NCI-H82 (cell line): ENCODE measurements at regions not wholly inside any gene's neighbourhood (a gene's known extent, or its start where the extent isn't known, plus 50 kb on each side); places are given as distances from the start of the nearest gene placed in this dataset.

Experiments used
- DNase-seq: peaks from one replicate; lab custom pipeline; 2025; lab: John Stamatoyannopoulos, UW

DNA sequence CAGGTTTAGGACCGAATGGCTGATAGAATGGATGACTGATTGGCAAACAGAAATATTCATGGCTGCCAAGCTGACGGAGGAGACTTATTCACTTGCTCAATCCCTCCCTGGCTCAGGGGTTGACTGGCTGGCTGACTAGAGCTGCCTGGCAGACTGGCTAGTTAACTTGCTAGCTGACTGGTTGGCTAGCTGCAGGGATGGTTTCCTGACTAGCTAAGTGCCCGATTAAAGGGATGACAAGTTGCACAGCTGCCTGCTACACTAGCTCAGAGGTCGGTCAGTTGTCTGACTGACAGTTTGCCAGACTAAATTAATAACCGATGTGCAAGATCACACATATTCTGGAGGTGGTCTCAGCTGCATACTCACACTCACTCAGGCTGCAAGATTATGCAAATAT, 1208.4 kb upstream of the CDH8 start:
- DNase-seq = peak; percentile 5

DNA sequence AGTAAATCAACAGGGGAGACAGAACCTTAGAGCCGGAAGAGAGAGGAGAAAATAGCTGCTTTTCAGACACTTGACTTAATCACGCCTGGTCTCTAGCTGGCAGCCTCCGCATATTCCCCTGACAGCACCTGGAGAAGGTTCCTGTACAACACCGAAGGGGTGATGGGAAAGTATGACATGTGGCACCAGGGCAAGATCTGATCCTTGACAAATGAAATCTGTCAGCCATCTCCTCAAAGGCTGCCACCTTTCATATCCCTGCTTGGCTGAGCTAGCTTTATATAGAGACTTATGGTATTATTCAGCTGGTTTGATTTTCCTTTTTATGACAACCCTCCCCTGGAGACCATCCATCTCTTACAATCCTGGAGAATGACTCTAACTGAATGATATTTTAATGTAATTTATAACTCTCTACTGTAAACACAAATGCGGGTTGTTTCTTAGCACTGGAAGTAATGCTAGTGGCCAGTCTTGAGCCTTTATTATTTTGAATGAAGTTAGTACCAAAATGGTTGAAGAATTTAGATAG, 1205.3 kb upstream of the CDH8 start:
- DNase-seq = no peak

DNA sequence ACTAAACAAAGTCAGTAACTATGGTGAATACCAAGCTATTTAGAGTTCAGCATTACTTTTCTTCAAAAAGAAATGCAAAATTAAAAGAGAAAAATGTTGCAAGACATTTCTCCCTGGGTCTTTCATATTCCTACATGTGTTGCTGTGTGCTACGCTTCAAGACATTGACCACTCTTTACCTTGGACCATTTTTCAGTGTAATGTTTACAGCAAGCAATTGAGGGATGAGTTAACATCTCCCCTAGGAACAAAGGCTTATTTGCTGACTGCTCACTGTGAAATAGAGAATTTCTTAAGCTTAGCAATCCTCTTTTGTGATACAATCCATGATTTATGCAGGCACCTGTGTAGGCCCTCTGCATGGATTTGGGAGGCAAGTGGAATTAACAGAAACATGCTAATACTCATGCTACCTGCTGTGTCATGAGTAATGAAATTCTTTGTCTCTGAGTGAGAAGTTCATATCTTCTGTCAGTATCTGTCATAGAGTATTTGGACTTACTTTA, 1202.9 kb upstream of the CDH8 start:
- DNase-seq = peak; percentile 0

DNA sequence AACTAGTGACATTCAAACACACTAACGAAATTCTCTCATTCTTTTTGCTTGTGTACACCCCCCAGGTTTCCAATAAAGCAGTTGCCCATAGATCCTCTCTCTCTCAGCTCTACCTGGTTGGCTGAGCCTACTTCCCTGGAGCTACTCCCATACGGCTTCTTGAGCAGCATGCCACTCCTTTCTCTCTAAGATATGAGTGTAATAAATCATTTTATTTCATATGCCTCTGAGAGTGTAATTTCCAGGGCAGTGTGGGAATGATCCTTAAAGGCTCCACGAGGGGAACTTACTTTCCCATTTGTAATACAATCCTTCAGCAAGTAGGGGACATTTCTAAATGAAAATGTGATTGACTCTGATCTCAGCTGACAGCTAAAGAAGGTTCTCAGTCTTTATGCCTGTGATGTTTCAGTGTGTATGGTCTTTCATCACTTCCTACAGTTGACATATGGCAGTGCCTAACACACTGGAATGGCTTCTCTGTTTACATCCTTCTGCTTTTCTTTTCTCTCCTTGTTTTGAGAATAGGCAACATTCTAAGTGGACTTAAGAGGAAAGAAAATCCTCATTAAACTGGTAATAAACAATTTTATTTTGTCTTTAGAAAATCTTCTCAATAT, 1194.3 kb upstream of the CDH8 start:
- no peak for DNase-seq

DNA sequence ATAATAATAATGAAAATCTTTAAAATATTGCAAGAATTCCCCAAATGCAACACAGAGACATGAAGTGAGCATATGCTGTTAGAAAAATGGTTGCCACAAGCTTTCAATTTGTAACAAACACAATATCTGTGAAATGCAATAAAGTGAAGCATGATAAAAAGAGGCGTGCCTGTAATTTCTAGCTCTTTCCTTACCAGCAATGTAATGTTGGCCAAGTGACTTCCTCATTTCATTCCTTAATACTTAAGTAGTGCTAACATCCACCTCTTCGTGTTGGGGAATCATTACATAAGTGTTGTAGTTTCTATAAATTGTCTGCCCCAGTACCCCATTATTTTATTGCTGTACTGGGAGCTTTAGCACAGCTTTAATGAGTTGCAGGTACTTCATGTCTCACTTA, 1192.0 kb upstream of the CDH8 start:
- no peak for DNase-seq

DNA sequence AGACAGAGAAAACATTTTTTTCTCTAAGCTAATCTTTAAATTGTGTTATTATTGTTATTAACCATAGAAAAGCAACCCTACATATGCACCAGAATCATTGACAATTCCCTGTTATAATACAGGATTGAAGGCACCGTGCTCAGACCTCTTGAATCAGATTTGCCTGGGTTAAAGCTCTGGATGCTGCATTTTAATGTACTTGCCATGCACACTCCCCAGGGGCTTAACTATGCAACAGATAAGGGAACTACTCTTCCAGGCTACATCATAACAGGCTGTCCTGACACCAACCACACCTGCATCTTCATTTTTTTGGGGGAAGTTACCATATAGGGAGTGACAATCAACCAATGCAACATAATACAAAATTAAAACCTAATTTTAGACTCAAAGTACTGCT, 1187.6 kb upstream of the CDH8 start:
- no peak for DNase-seq

DNA sequence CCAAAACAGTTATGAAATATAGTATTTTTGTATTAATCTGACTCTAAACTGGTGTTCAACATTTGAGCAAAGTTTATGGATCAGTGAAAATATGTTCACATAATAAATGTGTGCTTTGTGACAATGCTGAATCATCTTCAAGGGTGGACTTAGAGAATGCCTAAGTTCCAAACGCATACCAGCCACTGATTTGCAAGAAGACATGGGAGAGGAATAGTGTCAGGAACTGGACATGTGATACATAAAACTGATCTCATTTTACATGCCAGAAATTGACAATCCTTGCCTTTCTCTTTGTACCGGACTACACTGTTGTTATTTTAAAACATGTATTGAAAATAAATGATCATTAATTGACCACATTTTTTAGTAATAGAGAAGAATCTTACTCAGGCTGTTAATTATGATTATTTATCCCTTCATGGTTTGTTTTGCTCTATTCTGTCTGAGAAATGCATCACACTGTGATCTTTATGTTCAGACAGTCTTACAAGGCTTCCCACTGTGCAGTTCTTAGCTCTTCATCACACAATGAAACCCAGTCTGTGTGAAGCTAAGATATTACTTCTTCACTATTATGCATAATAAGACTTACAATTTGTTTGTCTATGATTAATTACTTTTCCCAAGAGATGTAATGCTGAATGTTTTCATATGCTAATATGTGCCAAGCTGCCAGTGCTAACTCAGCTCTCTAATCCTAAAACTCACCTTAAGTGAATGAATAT, 1180.6 kb upstream of the CDH8 start:
- no peak for DNase-seq

DNA sequence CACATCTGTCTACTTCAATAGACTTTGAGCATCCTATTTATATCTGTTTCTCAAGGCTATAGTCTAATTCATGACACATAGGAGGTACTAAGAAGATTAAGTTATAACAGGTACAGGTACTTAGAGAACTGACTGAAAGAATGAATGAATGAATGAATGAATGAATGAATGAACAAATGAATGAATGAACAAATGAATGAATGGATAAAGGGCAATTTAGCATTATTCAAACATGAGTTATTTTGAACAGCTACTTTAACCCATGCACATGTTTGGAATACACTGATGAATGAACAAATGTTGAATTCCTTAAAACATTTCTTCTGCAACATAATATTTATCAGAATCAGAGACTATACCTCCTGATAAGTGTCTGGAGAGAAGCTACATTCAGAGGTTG, 1165.6 kb upstream of the CDH8 start:
- no peak for DNase-seq

DNA sequence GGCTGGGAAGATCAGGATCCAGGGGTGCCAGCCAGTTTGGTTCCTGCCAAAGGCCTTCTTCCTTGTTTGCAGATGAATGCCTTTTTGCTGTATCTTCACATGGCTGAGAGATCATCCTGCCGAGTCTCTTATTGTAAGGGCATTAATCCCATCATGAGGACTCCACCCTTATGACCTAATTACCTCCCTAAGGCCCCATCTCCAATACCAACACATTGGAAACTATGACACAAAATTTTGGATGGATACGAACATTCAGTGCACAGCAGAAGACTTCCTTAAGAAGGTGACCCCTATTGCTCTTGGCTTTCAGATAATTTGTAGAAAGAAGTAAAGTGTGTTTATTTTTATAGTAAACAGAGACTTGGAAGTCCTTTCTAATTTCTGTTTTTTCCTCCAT, 1164.7 kb upstream of the CDH8 start:
- DNase-seq = peak; percentile 5

DNA sequence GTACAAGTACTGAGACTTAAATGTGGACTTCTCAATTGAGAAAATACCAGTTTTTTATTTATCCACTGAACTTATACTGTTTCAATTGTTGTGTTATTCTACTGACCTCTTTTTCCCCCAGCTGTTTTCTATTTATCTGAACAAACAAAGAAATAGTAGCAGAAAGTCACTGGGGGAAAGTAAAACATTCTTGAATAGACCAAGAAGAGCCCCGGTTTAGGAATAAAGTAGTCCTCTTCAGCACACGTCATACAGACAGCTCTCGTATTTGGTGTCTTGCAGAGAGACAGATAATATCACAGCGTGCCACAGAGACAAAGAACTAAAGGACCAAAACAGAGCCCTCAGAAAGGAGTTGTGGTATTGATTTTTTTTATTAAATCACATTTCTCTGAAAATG, 1159.1 kb upstream of the CDH8 start:
- DNase-seq = no peak

DNA sequence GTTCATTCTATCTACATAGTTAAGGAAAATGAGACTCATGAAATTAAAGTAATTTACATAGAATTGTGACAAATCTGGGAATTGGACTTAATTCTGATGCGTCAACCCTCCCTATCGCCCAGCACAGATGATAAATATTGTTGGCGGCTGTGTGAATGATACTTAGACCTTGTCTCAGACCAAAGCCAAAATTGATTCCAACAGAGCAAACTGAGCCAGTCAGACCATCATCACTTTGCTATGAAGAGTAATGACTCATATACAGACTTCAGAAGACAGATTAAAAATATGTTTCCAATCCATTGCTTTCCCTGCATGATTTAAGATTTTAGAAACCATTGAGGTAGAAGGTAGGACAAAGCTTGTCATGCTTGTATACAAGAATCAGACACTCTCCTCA, 1156.7 kb upstream of the CDH8 start:
- no peak for DNase-seq

DNA sequence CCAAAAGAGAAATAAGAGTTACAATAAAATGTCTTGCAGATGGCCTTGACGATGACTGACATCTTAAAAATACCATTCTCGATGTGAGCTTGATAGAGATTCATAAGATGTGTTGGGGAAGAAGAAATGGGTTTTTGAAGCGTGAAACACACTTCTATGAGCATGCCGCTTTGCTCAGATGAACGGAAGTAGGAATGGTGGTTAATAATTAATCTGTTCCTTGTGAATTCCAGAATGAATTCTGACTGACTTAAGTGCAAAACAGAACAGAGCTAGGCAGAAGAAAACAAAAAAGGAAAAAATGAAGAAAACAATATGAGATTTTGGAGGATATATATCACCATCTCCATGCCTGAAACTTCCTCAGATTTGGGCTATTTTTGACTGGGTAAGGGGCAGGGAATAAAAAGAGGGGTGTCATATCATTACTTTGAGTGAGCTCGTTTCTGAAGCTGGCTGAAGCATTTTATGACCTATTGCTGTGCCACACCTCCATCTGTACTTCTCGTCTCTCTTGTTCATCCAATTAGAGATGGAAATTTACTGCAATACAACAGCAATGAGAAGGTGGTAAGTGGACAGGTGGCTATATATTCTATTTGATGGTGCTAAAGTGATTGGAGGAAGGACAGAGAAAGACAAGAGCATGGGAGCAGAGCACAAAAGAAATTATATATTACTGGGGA, 1152.0 kb upstream of the CDH8 start:
- no peak for DNase-seq

DNA sequence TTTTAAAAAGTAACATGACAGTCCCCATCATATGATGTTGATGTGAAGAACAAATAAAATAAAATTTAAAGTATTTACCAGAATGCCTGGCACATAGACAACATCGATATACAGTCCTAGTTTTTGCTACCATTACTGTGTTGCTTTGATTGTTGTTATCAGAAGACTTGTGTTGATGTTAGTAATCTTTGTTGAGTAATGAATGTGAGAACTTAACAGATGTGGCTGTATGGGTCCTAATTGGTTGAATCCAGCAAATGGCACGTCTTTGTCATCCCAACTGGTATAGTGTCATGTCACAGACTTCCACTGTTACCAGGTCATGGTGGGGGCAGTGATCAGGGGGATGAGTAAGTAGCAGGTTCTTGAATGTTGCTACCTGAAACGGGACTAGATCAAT, 1151.4 kb upstream of the CDH8 start:
- no peak for DNase-seq

DNA sequence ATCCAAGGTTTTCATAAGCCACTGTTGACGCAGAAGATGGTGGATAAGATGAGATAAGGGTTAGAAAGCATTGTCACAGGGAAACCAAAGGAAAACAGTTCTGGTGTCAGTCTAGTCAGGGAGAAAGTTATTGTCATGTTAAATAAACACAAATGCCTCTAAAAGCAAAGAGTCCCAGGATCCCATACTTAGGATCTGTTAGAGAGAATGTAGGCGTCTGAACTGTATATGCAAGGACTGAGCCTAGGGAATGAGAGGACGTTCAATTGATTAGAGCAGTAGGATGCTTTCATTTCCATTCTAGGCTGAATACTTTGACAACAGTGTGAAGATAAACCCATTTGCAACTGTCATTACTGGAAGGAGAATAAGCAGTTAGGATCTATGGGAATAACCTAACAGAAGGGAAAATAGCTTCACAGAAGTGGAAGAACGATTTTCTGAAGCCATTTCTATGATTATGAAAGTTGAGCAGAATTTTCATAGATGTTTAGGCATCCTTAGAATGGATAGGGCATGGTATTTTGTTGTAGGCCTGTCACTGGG, 1149.1 kb upstream of the CDH8 start:
- DNase-seq = no peak

DNA sequence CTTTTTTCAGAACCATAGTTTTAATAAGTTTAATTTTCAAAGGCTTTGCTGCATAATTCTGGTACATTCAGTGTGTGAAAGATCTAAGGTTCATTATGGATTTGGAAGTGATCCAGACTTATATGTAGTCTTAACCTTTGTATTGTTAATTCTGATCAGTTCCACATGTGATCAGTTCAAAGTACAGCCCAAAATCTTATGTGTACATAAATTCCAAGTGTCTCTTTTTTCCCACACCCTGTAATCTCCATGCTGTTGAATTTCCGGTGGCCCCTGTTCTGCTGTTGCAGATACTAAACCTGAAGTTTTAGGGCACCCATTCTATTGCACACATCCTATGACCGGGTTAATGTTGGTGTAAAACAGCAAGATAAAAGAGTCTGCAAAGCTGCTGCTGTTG, 1147.5 kb upstream of the CDH8 start:
- DNase-seq = no peak

DNA sequence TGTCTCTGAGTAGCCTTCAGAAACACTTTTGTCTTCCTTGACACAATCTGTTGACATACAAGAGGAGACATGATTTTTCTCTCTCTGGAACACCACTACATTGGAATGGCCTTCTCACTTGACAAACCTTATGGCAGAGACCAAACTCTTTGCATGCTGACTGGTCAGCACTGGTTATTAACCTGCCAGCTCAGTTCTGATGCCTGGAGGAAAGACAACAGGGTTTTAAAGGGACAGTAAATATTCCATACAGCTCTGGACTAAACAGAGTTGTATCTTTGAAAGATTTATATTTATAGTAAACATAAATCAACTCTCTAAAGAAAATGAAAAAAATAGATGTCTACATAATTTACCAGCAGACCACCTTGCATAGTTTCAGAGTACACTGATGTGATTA, 1139.1 kb upstream of the CDH8 start:
- DNase-seq = no peak

DNA sequence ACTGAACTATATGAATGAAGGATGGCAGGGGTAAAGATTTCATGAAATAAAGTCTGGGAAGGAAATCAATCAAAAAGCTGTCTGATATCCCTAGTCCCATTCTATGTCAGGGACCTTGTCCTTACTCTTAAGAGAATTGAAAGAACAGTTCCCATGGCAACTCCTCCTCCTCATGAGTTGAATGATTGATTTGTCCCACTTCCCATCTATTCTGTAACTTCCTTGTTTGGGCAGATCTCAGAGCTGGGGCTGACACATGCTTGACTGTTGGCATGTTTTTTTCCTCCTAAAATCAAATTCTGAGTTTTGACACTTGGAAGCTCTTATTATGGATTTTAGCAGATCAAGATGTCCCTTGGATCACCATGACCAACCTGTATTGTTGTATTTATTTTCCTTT, 1138.6 kb upstream of the CDH8 start:
- DNase-seq = no peak

DNA sequence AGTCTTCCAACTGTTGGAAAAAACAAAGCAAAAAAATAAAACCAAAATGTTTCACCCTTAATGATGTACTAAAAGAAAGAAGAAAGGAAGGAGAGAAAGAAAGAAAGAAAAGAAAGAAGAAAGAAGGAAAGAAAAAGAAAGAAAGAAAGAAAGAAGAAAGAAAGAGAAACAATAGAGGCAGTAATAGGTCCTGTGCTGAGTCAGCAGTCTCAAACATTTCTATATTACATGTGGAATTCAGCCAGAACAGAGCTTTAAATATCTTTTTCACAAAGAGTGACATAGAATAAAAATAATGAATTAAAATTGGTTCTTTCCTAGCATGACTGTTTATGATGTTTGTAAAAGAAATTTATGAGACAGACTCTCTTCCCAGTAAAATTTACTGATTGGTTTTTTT, 1135.3 kb upstream of the CDH8 start:
- no peak for DNase-seq

DNA sequence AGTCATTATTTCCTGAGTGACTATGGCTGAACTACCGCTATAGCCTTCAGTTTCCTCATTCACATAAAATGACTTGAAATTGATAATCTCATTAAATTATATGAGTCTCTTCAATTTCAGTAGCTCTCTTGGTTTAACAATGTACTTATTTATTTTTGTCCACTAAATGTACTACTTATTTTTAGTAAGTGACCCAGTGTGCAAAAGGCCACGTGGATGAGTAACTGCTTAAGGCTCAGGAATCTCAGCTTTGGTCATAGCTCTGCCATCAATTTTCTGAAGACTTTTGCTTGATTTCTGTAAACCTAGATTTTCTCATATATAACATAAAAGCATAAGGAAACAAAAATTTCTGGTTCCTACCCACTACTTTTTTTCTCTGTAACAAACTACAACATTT, 1132.9 kb upstream of the CDH8 start:
- no peak for DNase-seq

DNA sequence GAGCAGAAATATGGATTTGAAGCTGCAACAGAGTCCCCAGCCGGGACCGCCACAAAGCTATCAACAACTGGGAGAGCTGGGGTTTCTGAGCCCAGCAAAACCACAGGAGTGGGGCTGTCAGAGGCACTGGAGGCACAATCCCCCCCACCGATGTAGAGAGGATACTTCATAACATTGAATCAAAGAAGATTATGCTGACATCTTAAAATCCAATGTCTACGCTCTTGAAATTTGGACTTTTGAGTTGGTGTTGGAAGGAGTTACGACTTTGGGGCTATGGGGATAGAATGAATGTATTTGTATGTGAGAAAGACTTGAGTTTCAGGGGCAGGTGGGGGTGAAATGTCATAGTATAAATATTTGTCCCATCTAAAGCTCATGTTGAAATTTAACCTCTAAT, 1121.6 kb upstream of the CDH8 start:
- DNase-seq = no peak

DNA sequence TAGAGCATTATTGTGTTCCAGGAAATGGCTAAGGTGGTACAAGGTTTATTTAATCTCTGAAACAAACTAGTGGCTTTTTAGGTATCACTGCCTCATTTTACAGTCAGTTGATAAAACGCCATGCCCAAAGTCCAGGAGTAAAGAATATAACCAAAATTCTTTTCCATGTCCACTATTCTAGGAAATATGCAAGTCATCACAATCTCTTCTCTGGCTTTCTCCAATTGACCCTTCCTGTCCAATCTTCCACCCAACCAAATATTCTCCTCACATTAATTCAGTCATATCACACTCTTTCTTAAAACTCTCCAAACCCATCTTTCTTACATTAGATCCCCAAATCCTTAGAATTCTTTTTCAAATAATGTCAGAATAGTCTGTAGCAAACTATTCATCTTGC, 1110.0 kb upstream of the CDH8 start:
- DNase-seq = no peak

DNA sequence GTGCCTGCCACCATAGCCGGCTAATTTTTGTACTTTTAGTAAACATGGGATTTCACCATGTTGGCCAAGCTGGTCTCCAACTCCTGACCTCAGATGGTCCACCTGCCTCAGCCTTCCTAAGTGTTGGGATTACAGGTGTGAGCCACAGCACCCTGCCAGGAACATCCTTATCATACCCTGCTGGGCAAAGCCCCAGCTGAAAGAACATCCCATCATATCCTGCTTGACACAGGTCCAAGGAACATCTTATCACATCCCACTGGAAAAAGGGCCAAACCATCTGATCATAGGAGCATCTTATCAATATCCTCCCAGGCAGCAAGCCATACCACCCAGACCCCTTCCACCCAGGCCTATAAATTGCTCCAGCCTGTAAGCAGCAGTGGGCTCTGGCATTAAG, 1109.2 kb upstream of the CDH8 start:
- no peak for DNase-seq

DNA sequence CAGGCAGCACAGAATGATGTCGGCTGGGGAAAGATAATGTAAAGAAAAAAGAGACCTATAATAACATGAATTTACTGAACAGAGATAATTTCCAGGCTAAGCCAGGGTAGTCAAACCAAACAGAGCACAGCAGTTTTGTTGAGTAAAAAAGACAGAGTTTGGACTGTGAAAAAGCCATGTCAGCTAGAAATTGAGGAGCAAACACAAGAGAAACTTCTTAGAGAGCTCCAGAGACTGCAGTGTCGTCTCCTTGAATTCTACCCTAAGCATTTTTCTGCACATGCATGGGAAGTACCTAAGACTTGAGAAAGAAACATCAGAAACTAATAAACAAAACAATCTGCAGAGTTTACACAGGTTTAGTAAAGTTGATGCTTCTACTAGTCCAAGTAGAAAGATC, 1098.8 kb upstream of the CDH8 start:
- DNase-seq = no peak
